Fibroblast of the aortic adventitia (primary cell): ENCODE measurements at regions not wholly inside any gene's neighbourhood (a gene's known extent, or its start where the extent isn't known, plus 50 kb on each side); places are given as distances from the start of the nearest gene placed in this dataset.

Experiments
- DNase-seq: peaks from one replicate; pipeline ENCODE4 v3.0.0-alpha.2; 2010; ENCODE audit warnings: low read depth
- H3K4me3 ChIP-seq: 2 replicates; pipeline ENCODE4 v1.5.1; 2011; ENCODE audit warnings: low read depth, mild to moderate bottlenecking, control low read depth, low read length, moderate library complexity
- TF ChIP-seq, protein P1 (sequence below): IDR thresholded peaks from 2 replicates; pipeline ENCODE4 v1.5.1; 2011; ENCODE audit warnings: mild to moderate bottlenecking, low read length, control low read depth, inconsistent platforms; ENCODE audit not compliant: insufficient read depth

GRCh38 chr18:61241260-61241853 is 91.9 kb upstream of the CDH20 start:
- no peak overlapping the region for H3K4me3 ChIP-seq
- DNase-seq = no peak
- TF ChIP-seq, protein P1, sequence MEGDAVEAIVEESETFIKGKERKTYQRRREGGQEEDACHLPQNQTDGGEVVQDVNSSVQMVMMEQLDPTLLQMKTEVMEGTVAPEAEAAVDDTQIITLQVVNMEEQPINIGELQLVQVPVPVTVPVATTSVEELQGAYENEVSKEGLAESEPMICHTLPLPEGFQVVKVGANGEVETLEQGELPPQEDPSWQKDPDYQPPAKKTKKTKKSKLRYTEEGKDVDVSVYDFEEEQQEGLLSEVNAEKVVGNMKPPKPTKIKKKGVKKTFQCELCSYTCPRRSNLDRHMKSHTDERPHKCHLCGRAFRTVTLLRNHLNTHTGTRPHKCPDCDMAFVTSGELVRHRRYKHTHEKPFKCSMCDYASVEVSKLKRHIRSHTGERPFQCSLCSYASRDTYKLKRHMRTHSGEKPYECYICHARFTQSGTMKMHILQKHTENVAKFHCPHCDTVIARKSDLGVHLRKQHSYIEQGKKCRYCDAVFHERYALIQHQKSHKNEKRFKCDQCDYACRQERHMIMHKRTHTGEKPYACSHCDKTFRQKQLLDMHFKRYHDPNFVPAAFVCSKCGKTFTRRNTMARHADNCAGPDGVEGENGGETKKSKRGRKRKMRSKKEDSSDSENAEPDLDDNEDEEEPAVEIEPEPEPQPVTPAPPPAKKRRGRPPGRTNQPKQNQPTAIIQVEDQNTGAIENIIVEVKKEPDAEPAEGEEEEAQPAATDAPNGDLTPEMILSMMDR = no peak

- DNase-seq = no peak
- TF ChIP-seq, protein P1 = no peak
- H3K4me3 ChIP-seq = no peak overlapping the region
Measured at GRCh38 chr18:61244632-61245031, 88.6 kb upstream of the CDH20 start.

GRCh38 chr18:61245276-61245675 is 88.0 kb upstream of the CDH20 start:
- H3K4me3 ChIP-seq = no peak overlapping the region
- no peak for DNase-seq
- TF ChIP-seq, protein P1 = no peak

GRCh38 chr18:61248589-61248988 is 84.6 kb upstream of the CDH20 start:
- DNase-seq = no peak
- TF ChIP-seq, protein P1 = no peak
- no peak overlapping the region for H3K4me3 ChIP-seq

DNA sequence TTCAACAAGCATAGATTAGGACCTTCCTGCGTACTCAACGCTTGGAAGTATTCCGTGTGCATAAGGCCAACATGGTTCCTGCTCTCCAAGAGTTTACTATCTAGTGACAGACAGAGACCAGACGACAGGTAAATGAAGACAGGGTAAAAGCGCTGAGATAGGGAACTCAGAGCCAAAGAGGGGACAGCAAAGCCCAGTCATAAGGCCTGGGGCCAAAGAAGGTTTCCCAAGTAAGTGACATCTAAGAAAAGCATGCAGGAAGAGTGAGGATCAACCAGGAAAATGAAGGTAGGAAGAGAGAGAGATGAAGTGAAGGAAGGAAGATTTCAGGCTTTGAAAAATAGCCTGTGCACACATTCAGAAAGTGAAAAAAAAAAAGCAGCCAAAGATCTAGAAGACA is 76.9 kb upstream of the CDH20 start:
- H3K4me3 ChIP-seq = no peak overlapping the region
- TF ChIP-seq, protein P1 = no peak
- no peak for DNase-seq

DNA sequence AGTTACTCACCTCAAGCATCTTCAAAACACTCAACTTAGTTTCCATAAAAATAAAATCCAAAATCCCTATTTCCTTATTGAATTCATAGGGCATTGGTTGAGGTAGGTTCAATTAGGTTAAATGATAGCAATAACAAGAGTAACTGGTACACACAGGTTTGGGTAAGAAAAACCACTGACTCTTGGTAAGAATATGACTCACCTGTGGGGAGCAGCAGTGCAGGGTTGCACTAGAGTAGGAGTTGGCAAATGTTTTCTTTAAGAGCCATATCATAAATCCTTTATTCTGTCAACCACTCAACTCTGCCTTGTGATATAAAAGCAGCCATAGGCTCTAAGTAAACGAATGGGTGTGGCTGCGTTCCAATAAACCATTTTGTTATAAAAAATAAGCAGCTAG is 71.4 kb upstream of the CDH20 start:
- TF ChIP-seq, protein P1 = no peak
- no peak for DNase-seq
- no peak overlapping the region for H3K4me3 ChIP-seq

- TF ChIP-seq, protein P1 = no peak
- no peak for DNase-seq
- H3K4me3 ChIP-seq = no peak overlapping the region
Measured at GRCh38 chr18:61272793-61273192, 60.4 kb upstream of the CDH20 start.
